Mesendoderm (in vitro differentiated cells): ENCODE measurements at regions not wholly inside any gene's neighbourhood (a gene's known extent, or its start where the extent isn't known, plus 50 kb on each side); places are given as distances from the start of the nearest gene placed in this dataset.
A peak's percentile ranks its signal among the peaks of the same experiment; 100 is the strongest.

Experiments used
- DNase-seq: peaks from one replicate; pipeline ENCODE4 v3.0.0; 2013
- H2AK5ac ChIP-seq: 2 replicates; pipeline ENCODE4 v1.6.1; 2013; ENCODE audit warnings: low read length, inconsistent platforms
- H2BK120ac ChIP-seq: 2 replicates; pipeline ENCODE4 v1.6.1; 2013; ENCODE audit warnings: low read depth, mild to moderate bottlenecking, low read length, moderate library complexity, mixed read lengths
- H2BK15ac ChIP-seq: replicated peaks from 2 replicates; pipeline ENCODE4 v1.6.1; 2013; ENCODE audit warnings: low read depth, mild to moderate bottlenecking, moderate library complexity
- H2BK5ac ChIP-seq: 2 replicates; pipeline ENCODE4 v1.6.1; 2013; ENCODE audit warnings: low read length, inconsistent platforms
- H3K18ac ChIP-seq: 2 replicates; pipeline ENCODE4 v1.6.1; 2013; ENCODE audit warnings: mild to moderate bottlenecking, low read length, mixed read lengths
- H3K23ac ChIP-seq: one replicate; pipeline ENCODE4 v1.6.1; 2013; ENCODE audit warnings: low read length
- H3K27ac ChIP-seq: 2 replicates; pipeline ENCODE4 v1.5.1; 2013; ENCODE audit warnings: low read depth, mild to moderate bottlenecking, inconsistent platforms, low read length, moderate library complexity
- H3K27me3 ChIP-seq: 2 replicates; pipeline ENCODE4 v1.6.1; 2013; ENCODE audit warnings: low read length, control low read depth, mild to moderate bottlenecking, inconsistent platforms; ENCODE audit not compliant: insufficient read depth, poor library complexity
- H3K36me3 ChIP-seq: 2 replicates; pipeline ENCODE4 v1.6.1; 2013; ENCODE audit warnings: low read length, inconsistent platforms; ENCODE audit not compliant: control insufficient read depth, insufficient read depth
- H3K4ac ChIP-seq: one replicate; pipeline ENCODE4 v1.6.1; 2013; ENCODE audit warnings: low read depth, mild to moderate bottlenecking, low read length, moderate library complexity
- H3K4me1 ChIP-seq: 2 replicates; pipeline ENCODE4 v1.6.1; 2013; ENCODE audit warnings: low read depth, low read length, inconsistent platforms; ENCODE audit not compliant: control insufficient read depth
- H3K4me2 ChIP-seq: 2 replicates; pipeline ENCODE4 v1.6.1; 2013; ENCODE audit warnings: low read length
- H3K4me3 ChIP-seq: 2 replicates; pipeline ENCODE4 v1.5.1; 2013; ENCODE audit warnings: mild to moderate bottlenecking, low read length
- H3K56ac ChIP-seq: one replicate; pipeline ENCODE4 v1.6.1; 2013; ENCODE audit warnings: low read length
- H3K79me1 ChIP-seq: 2 replicates; pipeline ENCODE4 v1.6.1; 2013; ENCODE audit warnings: low read length, inconsistent platforms
- H3K79me2 ChIP-seq: 2 replicates; pipeline ENCODE4 v1.6.1; 2013; ENCODE audit warnings: mild to moderate bottlenecking, low read length; ENCODE audit not compliant: control insufficient read depth, insufficient read depth
- H3K9ac ChIP-seq: 2 replicates; pipeline ENCODE4 v1.6.1; 2013; ENCODE audit warnings: low read length, inconsistent platforms
- H4K5ac ChIP-seq: one replicate; pipeline ENCODE4 v1.6.1; 2013; ENCODE audit warnings: low read length
- H4K8ac ChIP-seq: one replicate; pipeline ENCODE4 v1.6.1; 2013; ENCODE audit warnings: low read depth, mild to moderate bottlenecking, control low read depth, low read length, moderate library complexity
- WGBS: extraction: QIAGEN DNeasy Blood & Tissue Kit; methylation state at CpG from one replicate; pipeline ENCODE4 v1.1.7; 2013; ENCODE audit warnings: low lambda C conversion rate, missing lambda C conversion rate; ENCODE audit not compliant: insufficient coverage; ENCODE audit errors: extremely low coverage; 5-methylcytosine and 5-hydroxymethylcytosine counted together

DNA sequence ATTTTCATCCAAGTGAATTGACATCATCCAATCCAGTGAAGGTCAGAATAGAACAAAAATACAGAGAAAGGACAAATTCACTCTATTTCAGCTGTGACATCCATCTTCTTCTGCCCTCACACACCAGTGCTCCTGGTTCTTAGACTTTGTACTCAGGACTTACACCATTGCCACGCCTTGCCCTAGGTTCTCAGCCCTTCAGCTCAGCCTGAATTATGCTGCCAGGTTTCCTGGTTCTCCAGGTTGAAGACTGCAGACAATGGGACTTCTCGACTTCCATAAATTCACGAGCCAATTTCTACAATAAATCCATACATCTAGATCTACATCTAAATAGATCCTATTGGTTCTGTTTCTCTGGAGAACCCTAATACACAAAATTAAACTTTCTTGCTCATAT is 181.2 kb upstream of the KCND2 start:
- H3K4ac ChIP-seq: no peak overlapping the region
- no peaks in the 10 kb centered on the region for H3K36me3 ChIP-seq
- no peak for DNase-seq
- no peak overlapping the region for H3K23ac ChIP-seq
- H3K27ac ChIP-seq: no peak overlapping the region
- H3K9ac ChIP-seq: no peak overlapping the region
- no peak overlapping the region for H2BK15ac ChIP-seq
- no peak overlapping the region for H3K4me2 ChIP-seq
- H3K4me1 ChIP-seq: no peaks in the 10 kb centered on the region
- no peaks in the 10 kb centered on the region for H3K27me3 ChIP-seq
- no peak overlapping the region for H2AK5ac ChIP-seq
- H4K8ac ChIP-seq: no peak overlapping the region
- H4K5ac ChIP-seq: no peak overlapping the region
- no peak overlapping the region for H3K56ac ChIP-seq
- no peak overlapping the region for H2BK5ac ChIP-seq
- H3K4me3 ChIP-seq: no peak overlapping the region
- H3K79me2 ChIP-seq: no peaks in the 10 kb centered on the region
- no CpG with 5 or more reads among the region's 3 CpGs for WGBS
- no peak overlapping the region for H3K18ac ChIP-seq
- no peak overlapping the region for H2BK120ac ChIP-seq
- H3K79me1 ChIP-seq: no peaks in the 10 kb centered on the region

DNA sequence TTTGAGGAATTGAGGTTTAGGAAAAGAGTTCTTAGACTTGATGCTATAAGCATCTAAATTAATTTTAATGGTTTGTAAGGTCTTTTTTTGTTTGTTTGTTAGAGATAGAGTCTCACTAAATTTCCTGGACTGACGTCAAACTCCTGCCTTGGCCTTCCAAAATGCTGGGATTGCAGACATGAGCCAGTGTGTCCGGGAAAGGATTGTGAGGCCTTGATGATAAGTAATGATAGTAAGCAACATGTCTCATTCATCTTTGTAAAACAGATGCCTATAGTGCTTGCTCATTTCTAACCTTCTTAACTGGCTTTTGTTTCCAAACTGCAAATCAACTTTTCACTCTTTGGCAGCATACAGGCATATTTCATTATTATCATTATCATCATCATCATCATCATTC is 176.0 kb upstream of the KCND2 start:
- no peak for DNase-seq
- Histone ChIP-seq H3K9ac (no peak overlapping the region), H4K5ac (no peak overlapping the region), H3K56ac (no peak overlapping the region), H3K4me1 (no peaks in the 10 kb centered on the region), H3K79me2 (no peaks in the 10 kb centered on the region), H3K27ac (no peak overlapping the region), H3K4ac (no peak overlapping the region), H3K36me3 (no peaks in the 10 kb centered on the region), H2AK5ac (no peak overlapping the region), H3K4me2 (no peak overlapping the region), H4K8ac (no peak overlapping the region), H3K79me1 (no peaks in the 10 kb centered on the region), H2BK120ac (no peak overlapping the region), H2BK5ac (no peak overlapping the region), H3K23ac (no peak overlapping the region), H3K4me3 (no peak overlapping the region), H3K18ac (no peak overlapping the region), H2BK15ac (no peak overlapping the region), H3K27me3 (no peaks in the 10 kb centered on the region)
- no CpG with 5 or more reads among the region's 2 CpGs for WGBS

DNA sequence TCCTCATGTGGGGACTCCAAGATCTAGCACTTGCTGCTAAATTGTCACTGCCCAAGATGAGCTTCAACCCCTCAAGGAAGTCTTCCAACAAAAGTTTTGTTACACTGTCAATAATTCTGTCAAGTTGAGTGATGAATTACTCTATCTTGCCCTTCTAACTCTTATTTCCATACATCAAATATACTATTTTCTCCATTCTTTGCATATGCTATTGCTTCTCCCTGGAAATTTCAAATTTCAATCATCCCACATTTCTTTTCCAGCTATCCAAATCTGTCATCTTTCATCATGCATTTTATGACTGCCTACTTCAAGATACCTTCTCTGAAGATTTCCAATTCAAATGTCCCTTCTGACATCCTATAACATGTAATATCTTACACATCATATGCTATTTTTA is 175.2 kb upstream of the KCND2 start:
- H3K18ac ChIP-seq: no peak overlapping the region
- DNase-seq: no peak
- no peak overlapping the region for H3K9ac ChIP-seq
- H2BK5ac ChIP-seq: no peak overlapping the region
- H3K36me3 ChIP-seq: no peaks in the 10 kb centered on the region
- no peak overlapping the region for H3K23ac ChIP-seq
- no peak overlapping the region for H3K27ac ChIP-seq
- no peak overlapping the region for H3K4me2 ChIP-seq
- H3K4me3 ChIP-seq: no peak overlapping the region
- no peak overlapping the region for H3K56ac ChIP-seq
- H4K8ac ChIP-seq: no peak overlapping the region
- no peak overlapping the region for H3K4ac ChIP-seq
- H3K4me1 ChIP-seq: no peaks in the 10 kb centered on the region
- H2BK120ac ChIP-seq: no peak overlapping the region
- H2AK5ac ChIP-seq: no peak overlapping the region
- no peak overlapping the region for H2BK15ac ChIP-seq
- H3K79me2 ChIP-seq: no peaks in the 10 kb centered on the region
- no peaks in the 10 kb centered on the region for H3K79me1 ChIP-seq
- no peaks in the 10 kb centered on the region for H3K27me3 ChIP-seq
- H4K5ac ChIP-seq: no peak overlapping the region

DNA sequence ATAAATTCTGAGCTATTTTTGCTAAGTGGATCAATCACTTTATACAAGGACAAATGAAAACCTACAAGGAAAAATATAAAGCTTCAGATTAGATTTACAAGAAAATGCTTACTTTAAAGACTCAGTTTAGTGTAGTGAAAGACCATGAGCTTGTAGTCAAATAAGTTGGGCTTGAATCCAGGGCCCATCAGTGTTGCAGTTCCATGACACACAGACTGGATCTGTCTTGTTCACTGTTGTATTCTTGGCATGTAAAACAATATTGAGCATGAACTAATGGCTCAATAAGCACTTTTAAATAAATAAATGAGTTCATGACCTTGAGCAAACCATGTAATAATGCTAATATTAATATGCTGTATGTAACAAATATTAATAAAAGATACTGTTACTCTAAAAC is 164.6 kb upstream of the KCND2 start:
- H2BK120ac ChIP-seq: no peak overlapping the region
- H3K27ac ChIP-seq: no peak overlapping the region
- no peaks in the 10 kb centered on the region for H3K36me3 ChIP-seq
- H4K5ac ChIP-seq: no peak overlapping the region
- no peak overlapping the region for H2BK15ac ChIP-seq
- no peaks in the 10 kb centered on the region for H3K4me1 ChIP-seq
- H3K4ac ChIP-seq: no peak overlapping the region
- H3K56ac ChIP-seq: no peak overlapping the region
- H3K9ac ChIP-seq: no peak overlapping the region
- H3K4me3 ChIP-seq: no peak overlapping the region
- DNase-seq: no peak
- H3K18ac ChIP-seq: no peak overlapping the region
- H2BK5ac ChIP-seq: no peak overlapping the region
- H3K4me2 ChIP-seq: no peak overlapping the region
- H3K23ac ChIP-seq: no peak overlapping the region
- no peak overlapping the region for H2AK5ac ChIP-seq
- no peaks in the 10 kb centered on the region for H3K79me2 ChIP-seq
- H3K79me1 ChIP-seq: no peaks in the 10 kb centered on the region
- no peak overlapping the region for H4K8ac ChIP-seq
- H3K27me3 ChIP-seq: no peaks in the 10 kb centered on the region

DNA sequence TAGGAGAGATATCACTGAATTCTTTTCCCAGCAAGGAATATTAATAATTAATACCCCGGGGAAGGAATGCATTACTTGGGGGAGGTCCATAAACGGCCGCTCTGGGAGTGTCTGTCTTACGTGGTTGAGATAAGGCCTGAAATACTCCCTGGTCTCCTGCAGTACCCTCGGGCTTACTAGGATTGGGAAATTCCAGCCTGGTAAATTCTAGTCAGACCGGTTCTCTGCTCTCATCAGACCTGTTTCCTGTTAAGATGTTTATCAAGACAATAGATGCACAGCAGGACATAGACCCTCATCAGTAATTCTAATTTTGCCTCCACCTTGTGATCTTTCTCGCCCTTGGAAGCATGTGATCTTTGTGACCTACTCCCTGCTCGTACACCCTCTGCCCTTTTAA is 162.8 kb upstream of the KCND2 start:
- H2BK5ac ChIP-seq: no peak overlapping the region
- no peak overlapping the region for H4K8ac ChIP-seq
- no peak overlapping the region for H3K27ac ChIP-seq
- no peak overlapping the region for H3K4me3 ChIP-seq
- no peak overlapping the region for H3K23ac ChIP-seq
- H3K56ac ChIP-seq: no peak overlapping the region
- H4K5ac ChIP-seq: no peak overlapping the region
- WGBS: no CpG with 5 or more reads among the region's 8 CpGs
- no peak overlapping the region for H3K9ac ChIP-seq
- H2BK120ac ChIP-seq: no peak overlapping the region
- no peaks in the 10 kb centered on the region for H3K79me2 ChIP-seq
- peak; percentile 62 for DNase-seq
- H3K4me1 ChIP-seq: no peaks in the 10 kb centered on the region
- no peak overlapping the region for H3K4ac ChIP-seq
- no peak overlapping the region for H3K18ac ChIP-seq
- no peak overlapping the region for H2BK15ac ChIP-seq
- no peaks in the 10 kb centered on the region for H3K27me3 ChIP-seq
- no peaks in the 10 kb centered on the region for H3K36me3 ChIP-seq
- H2AK5ac ChIP-seq: no peak overlapping the region
- no peak overlapping the region for H3K4me2 ChIP-seq
- no peaks in the 10 kb centered on the region for H3K79me1 ChIP-seq

DNA sequence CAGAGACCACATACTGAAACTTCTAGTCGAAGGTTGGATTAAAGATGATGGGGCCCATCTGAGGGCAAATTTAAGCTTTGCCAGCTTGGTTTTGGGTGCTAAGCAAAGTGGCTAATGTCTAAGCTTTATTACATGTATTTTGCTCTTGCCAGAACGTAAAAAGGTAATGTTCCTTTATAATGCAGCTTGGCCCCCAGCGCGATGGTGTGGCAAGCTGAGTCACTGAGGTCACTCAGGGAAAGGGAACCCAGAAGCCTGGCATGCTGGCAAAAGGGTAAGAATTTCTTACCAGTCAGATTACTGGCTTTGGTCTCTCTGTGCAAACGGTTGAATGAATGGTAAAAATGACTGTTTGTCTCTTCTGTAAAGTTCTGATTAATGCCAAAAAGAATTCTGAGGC is 158.3 kb upstream of the KCND2 start:
- Histone ChIP-seq H2BK15ac (no peak overlapping the region), H3K4me1 (no peaks in the 10 kb centered on the region), H3K4me2 (no peak overlapping the region), H4K8ac (no peak overlapping the region), H3K4ac (no peak overlapping the region), H3K9ac (no peak overlapping the region), H3K4me3 (no peak overlapping the region), H3K18ac (no peak overlapping the region), H2AK5ac (no peak overlapping the region), H3K36me3 (no peaks in the 10 kb centered on the region), H4K5ac (no peak overlapping the region), H3K27ac (no peak overlapping the region), H3K27me3 (no peaks in the 10 kb centered on the region), H2BK120ac (no peak overlapping the region), H3K23ac (no peak overlapping the region), H2BK5ac (no peak overlapping the region), H3K56ac (no peak overlapping the region), H3K79me1 (no peaks in the 10 kb centered on the region), H3K79me2 (no peaks in the 10 kb centered on the region)
- WGBS: no CpG with 5 or more reads among the region's 5 CpGs
- DNase-seq: no peak
